CD4-positive, alpha-beta T cell treated with Interleukin-21 for 1 hour (primary cell): ENCODE measurements at regions not wholly inside any gene's neighbourhood (a gene's known extent, or its start where the extent isn't known, plus 50 kb on each side); places are given as distances from the start of the nearest gene placed in this dataset.

Experiments used
- DNase-seq: peaks from one replicate; pipeline ENCODE4 v3.0.0-alpha.2; 2020

DNA sequence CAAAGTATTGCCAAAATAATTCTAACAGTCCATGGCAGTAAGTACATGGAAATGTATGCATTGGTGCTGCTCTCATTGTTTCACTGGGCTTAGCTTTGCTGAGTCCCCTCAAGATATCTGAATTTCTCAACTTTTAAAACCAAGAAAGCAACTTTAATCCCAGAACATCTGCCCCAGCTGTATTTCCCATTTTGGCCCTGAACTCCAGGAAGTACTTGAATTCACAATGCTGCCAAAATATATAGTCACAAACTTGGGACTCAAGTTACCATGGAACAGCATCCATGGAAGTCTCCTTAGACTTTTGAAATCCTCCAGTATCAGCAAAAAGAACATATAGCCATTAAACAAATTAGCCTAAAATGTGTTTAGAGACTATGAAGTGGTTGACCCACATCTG lies 78.5 kb upstream of the FLRT2 start:
- no peak for DNase-seq

DNA sequence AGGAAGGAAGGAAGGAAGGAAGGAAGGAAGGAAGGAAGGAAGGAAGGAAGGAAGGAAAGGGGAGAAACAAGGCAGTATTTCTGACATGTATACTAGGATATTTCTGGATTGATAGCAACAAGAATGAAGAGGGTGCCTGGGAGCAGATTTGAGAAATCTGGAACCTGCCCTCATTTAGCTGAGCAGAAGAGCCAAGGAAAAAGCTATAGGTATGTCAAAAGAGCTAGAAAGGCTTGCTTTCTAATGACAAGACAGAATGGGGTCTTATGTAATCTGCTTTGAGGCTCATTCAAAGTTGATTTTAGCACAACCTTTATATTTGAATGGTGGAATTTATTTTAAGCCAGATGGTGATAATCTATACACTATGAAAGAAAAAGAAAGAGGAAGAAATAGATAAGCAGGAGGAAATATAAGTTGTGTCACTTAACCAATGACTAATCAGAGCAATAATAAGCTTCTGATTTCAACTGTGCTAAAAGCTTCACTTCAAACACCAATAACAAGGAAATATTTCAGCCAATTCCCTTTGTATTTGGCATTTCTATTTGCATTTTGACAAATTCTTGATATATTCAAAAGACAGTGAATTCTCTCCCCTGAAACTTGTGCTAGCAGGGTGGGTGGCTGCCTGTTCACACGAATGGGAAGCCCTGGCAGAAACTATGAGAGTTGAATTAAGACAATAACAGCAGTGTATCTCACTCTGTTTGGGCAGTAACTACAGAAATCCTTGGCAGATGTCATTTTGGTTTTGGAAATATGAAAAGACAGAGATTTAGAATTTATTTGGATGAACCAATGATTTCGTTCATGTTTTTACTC lies 76.3 kb upstream of the FLRT2 start:
- DNase-seq, result no peak

DNA sequence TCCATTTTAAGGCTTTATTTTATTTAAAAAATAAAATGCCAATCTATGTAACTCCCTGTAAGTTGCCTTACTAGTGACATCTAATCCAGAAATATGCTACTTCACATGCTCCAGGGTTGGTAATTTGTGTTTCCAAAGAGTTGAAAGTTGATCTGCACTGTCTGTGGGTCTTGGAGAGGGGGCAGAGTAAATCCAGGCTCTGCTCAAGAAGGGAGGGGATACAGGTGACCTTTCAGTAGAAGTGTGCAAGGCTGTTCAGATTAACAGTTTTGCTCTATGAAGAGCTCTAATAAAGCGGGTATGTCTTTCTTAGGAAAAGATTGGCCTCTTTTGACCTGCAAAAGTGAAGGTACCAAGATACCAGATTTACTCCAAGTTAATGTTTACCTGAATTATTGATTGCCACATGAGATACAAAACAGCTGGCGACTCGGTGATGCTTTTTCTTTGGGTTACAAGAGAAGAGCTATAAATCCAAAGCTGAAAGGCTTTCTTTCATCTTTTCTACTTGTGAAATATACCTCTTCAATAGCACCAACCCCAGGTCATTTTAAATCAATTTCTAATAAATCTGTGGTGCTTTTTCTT lies 75.6 kb upstream of the FLRT2 start:
- DNase-seq, result no peak

DNA sequence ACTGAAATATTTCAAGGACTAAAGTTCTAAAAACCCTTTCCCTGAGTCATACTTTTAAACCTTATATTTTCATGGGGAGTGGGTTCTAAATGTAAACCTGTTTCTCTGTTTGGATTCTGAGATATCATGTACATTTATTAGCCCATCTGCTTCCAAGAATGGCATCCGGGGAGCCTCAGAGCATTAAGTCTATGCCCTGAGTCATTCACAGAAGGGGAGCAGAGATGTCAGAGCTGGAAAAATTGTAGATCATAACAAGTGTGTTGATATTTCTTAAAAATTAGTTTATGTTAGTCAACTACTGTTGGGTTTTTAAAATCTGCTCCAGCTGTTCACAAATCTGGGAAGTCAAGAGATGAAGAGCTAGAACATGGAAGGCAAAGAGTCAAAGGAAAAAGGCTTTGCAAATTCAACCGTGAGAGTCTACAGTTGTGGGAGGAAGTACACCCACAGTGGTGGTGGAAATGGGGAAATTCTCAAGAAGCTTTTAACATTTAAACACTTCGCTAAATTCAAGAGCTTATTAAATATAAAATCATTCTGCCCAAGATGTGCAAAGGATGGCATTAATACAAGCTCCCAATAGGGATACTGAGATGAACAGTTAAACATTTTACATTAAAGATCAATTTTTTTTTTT lies 70.5 kb upstream of the FLRT2 start:
- no peak for DNase-seq

DNA sequence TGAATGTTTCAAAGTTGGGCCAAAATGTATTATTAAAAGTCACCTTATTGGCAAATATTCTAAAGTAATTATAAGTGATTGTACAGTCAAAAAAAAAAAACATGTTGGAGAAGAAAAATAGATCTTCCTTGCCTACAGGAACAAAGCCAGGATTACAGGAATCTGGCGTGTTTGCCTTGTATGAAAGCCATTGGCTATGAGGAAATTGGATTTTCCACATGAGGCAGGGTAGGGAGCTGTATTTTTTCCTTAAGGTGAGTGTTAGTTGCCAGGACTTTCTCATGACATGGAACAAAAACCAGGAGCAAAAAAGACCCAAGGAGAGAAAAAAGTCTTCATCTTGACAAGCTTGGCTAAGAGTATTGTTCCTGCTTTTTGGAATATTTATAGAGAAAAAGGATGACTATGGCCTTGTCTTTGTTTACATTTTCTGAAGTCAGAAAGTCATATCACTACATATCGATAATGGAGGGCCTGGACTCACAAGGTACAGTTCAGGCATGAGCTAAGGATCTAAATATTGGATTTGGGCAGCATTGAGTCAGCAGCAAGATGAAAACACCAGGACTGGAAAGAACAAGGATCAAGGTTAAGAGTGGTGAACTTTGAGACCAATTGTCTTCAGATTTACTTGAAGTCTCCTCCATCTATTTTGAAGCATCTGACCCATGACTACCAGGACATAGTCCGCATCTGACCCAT lies 68.4 kb upstream of the FLRT2 start:
- no peak for DNase-seq

DNA sequence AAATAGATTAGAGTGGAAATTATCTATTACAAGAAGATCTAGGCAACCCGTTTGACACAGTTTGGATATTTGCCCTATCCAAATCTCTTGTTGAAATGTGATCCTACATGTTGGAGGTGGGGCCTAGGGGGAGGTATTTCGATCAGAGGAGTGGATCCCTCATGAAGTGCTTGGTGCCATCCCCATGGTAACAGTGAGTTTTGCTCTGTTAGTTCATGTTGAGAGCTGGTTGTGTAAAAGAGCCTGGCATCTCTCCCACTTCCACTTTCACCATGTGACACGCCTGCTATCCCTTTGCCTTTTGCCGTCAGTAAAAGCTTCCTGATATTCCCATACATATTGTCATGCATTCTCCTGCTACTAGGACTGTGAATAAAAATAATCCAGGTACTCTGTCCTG lies 66.4 kb upstream of the FLRT2 start:
- DNase-seq, result no peak

DNA sequence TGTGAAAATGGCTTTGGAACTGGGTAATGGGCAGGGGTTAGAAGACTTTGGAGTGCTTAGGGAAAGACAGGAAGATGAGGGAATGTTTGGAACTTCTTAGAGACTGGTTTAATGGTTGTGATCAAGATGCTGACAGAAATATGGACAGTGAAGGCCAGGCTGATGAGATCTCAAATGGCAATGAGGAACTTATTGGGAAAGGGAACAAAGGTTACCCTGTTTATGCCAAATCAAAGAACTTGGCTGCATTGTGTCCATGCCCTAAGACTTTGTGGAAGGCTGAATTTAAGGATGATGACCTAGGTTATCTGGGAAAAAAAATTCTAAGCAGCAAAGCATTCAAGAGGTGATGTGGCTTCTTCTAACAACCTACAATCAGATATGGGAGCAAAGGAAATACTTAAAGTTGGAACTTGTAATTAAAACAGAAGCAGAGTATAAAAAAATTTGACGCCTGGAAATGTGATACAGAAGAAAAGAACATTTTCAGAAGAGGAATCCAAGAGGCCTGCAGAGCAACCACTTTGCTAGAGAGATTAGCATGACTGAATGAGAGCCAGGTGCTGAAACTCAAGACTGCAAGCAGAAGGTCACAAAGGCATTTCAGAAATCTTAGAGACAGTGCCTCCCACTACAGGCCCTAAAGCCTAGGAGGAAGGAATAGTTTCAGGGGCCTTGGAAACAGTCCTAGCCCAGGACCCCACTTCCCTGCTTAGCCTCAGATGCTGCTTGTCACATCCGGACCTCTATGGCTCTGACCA lies 65.6 kb upstream of the FLRT2 start:
- no peak for DNase-seq

DNA sequence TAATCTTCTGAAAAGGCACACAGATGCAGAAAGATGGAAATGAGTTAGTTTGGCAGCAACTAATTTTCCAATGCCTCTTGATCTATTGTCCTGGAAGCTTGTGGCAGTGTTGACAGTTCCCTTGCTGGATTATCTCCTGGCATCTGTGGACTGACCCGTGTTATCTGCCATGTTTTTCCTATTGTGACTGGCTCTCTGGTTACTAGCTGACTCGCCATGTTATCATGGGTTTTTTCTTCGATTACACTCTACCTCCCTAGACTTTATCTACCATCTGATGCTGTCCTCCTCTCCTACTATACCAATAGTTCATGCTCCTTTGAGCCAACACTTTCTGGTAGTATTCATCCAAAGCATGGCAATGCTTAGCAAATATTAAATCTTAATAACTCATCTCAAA lies 63.3 kb upstream of the FLRT2 start:
- no peak for DNase-seq

DNA sequence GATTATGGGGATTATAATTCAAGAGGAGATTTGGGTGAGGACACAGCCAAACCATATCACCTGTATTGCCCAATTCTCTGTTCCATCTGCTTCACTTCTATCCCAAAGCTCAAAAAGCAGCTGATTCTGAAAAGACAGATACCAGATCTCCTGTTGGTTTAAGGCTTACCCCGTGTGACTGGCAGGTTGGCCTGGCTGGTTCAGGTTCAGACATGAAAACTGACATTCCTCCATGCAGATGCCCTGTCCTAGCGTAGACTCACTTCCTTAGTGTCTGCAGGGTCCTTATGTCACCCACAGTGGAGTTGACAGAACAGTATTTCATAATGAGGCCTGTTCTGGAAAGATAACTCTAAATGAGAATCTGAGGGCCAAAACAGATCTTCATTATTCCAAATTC lies 61.1 kb upstream of the FLRT2 start:
- DNase-seq, result no peak

DNA sequence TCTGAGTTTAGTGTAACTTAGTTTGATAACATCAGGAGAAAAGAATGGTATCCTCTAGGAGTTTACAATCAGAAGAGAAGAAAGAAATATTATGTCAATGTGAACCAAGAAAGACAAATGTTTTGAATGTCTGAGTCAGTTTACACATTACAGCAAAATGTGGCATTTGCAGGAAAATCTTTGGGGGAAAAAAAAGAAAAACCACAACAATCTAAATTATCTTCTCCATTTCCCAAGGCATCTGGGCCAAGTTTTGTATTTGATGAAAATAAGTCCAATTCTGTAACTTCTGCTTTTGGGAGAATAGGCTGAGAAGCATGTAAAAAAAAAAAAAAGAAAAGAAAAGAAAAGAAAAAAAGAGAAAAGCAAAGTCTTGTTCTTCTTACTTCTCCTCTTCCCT lies 58.8 kb upstream of the FLRT2 start:
- no peak for DNase-seq

DNA sequence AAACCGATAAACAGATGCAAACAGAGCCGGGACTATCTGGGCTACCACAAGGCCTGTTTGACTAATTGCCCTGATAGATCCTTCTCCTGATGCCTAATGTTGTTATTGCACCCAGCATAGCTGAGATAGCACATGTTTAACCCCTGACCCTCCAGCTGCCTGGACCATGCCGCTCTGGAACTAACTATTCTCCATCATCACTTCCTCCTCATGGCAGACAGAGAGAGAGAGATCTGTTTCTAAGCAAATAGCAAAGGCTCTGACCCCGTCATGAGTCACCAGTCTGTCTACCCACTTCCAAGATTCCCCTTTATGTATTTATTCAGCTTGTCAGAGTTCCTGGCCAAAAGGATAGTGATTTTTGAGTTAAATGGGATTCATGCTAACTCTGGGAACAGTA lies 58.2 kb upstream of the FLRT2 start:
- DNase-seq, result no peak

DNA sequence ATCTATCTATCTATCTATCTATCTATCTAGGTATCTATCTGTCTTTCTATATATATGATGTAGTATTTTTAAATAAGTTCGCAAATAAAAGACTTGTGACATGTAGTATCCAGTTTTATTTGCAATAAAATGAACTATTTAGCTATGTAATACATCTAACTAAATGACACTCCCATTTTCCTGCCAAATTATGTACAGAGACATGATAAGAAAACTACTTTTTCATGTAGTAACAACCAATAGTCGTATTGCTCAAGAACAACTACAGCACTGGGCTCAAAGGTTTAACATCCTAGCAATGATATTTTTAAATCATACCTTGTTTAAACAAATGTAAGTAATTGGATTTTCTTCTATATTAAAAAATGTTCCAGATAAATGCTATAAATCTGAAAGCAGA lies 55.5 kb upstream of the FLRT2 start:
- DNase-seq, result no peak

DNA sequence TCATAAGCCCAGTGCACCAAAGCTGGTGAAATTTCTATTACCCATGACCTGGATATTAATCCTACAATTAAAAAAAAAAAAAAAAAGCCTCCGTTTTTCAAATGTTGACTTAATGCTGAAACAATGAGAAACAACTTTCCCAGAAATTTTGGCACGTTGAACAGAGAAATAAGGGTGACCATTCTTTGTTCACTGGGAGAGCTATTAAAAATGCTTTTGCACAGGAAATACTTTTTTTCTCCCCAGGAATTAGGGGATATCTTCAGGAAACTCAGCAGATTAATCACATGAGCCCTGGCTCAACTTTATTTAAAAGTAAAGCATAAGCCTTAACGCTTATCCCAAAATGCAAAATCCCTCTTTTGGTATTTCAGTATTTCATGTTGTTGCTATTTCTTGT lies 54.8 kb upstream of the FLRT2 start:
- DNase-seq, result no peak

DNA sequence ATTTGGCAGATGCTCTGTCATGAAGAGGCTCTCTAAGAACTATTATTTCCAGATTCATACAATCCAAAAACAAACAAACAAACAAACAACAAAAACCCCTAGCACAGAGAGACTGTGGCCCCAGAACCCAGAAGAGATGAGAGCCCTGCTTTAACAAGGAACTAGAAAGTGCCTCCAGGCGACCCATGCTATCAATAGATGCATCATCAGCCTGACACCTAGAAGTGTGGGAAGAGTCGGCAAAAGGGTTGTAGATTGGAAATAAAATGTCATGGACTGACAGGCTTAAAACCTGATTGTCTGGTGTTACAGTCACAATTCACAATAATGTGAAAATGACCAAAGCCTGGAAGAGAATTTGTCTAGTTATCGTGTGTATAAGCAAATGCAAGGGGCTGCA lies 50.6 kb upstream of the FLRT2 start:
- no peak for DNase-seq

DNA sequence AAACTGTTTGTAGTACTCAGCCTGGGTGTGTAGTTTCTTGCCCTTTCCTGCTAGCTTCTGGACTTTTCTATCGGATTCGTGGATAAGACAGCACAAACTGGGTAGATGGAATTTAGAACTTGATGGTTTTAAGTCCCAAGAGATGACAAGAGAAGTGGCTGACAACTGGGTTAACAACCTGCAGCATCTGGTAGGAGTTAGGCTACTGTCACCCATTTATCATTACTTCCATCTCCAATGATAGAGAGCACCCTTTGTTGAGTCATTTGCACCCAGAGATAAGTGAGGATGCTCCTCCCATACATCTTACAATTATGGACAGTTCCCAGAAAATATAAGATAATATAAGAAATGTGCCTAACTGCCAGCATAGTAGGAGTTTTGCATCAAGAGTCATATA lies 50.2 kb upstream of the FLRT2 start:
- no peak for DNase-seq
